ENCODE measurements at regions not wholly inside any gene's neighbourhood (a gene's known extent, or its start where the extent isn't known, plus 50 kb on each side); places are given as distances from the start of the nearest gene placed in this dataset.
"Not testable (repeated sequence)": the region's sequence is repeated elsewhere in the genome, so short reads cannot be mapped to it uniquely, and the experiment has no call there.

- DNase-seq (ENCODE audit: low read depth); H3K4me3 ChIP-seq (ENCODE audit: low read depth, low read length): not testable (repeated sequence)
Observed at GRCh38 chr9:138174954-138175353, 297.4 kb downstream of the CACNA1B start.

DNA sequence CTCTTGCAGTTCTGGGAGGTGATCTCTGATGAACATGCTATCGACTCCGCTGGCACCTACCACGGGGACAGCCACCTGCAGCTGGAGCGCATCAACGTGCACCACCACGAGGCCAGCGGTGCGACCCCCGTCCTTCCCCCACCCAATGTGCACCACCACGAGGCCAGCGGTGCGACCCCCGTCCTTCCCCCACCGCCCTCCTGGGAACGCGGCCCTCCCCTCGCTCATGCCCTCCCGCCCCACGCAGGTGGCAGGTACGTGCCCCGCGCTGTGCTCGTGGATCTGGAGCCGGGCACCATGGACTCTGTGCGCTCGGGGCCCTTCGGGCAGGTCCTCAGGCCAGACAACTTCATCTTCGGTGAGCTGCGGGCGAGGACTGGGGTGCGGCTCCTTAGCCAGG lies 297.8 kb downstream of the CACNA1B start:
- H3K4me3 ChIP-seq (ENCODE audit: low read depth, low read length); DNase-seq (ENCODE audit: low read depth): not testable (repeated sequence)

- H3K4me3 ChIP-seq (ENCODE audit: low read depth, low read length) = not testable (repeated sequence)
Observed at GRCh38 chr9:138177091-138177490, 299.5 kb downstream of the CACNA1B start.

GRCh38 chr9:138179003-138179402 lies 301.4 kb downstream of the CACNA1B start:
- H3K4me3 ChIP-seq (ENCODE audit: low read depth, low read length); DNase-seq (ENCODE audit: low read depth): not testable (repeated sequence)

More at GRCh38 chr9:138177091-138177490, 299.5 kb downstream of the CACNA1B start:
- not testable (repeated sequence) for DNase-seq (ENCODE audit: low read depth)

GRCh38 chr9:138179671-138180070 lies 302.1 kb downstream of the CACNA1B start:
- not testable (repeated sequence) for DNase-seq (ENCODE audit: low read depth); H3K4me3 ChIP-seq (ENCODE audit: low read depth, low read length)

DNA sequence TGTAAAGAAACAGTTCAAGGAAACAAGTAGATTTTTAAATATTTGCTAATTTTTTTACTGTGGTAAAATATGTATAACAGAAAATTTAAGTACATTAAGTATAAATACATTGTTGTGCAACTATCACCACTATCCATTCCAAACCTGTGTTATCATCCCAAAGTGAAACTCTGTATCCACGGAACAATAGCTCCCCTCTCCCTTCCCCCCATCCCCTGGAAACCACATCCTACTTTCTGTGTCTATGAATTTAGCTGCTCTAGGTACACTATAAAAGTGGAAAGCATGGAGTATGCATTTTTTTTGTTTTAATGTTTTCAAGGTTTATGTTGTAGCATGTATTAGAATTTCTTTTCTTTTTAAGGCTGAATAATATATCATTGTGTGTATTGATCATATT lies 304.4 kb downstream of the CACNA1B start:
- not testable (repeated sequence) for DNase-seq (ENCODE audit: low read depth)

GRCh38 chr9:138197156-138197555 lies 319.6 kb downstream of the CACNA1B start:
- not testable (repeated sequence) for H3K4me3 ChIP-seq (ENCODE audit: low read depth, low read length); DNase-seq (ENCODE audit: low read depth)

More for the DNA sequence above, 304.4 kb downstream of the CACNA1B start:
- H3K4me3 ChIP-seq (ENCODE audit: low read depth, low read length) = not testable (repeated sequence)

- DNase-seq (ENCODE audit: low read depth); H3K4me3 ChIP-seq (ENCODE audit: low read depth, low read length): not testable (repeated sequence)
Observed at GRCh38 chr9:138198963-138199362, 321.4 kb downstream of the CACNA1B start.

GRCh38 chr9:138199917-138200316 lies 322.3 kb downstream of the CACNA1B start:
- not testable (repeated sequence) for DNase-seq (ENCODE audit: low read depth); H3K4me3 ChIP-seq (ENCODE audit: low read depth, low read length)

GRCh38 chr9:138200481-138201142 lies 323.0 kb downstream of the CACNA1B start:
- DNase-seq (ENCODE audit: low read depth) = not testable (repeated sequence)

DNA sequence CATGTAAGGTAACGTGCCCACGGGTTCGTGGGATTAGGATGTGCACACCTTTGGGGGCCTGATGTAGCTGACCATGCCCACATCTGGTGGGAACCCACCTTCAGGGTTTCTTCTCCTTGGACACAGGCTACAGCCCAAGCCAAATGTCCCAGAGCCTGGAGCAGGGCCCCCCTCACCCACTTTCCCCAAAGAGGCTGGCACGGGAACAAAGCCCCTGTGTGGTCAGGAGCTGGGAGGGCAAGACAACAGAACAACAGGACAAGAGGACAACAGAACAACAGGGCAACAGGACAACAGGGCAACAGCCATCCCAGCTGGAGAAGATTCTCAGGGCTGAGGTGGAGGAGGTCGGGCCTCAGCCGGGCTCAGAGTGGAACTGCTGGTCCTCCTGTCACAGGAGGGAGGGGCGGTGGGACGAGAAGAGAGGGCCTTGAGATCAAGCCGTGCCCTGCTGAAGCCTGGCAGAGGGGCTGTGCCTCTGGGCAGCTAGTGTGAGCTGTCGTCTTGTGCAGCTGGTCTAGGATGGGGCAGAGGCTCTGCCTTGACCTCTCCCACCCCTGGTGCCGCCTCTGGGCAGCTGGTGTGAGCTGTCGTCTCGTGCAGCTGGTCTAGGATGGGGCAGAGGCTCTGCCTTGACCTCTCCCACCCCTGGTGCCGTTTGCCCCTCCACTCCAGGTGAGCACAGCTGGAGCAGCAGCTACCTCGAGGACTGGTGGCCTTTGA lies 323.7 kb downstream of the CACNA1B start:
- not testable (repeated sequence) for DNase-seq (ENCODE audit: low read depth); H3K4me3 ChIP-seq (ENCODE audit: low read depth, low read length)

More at GRCh38 chr9:138200481-138201142, 323.0 kb downstream of the CACNA1B start:
- H3K4me3 ChIP-seq (ENCODE audit: low read depth, low read length) = not testable (repeated sequence)

DNA sequence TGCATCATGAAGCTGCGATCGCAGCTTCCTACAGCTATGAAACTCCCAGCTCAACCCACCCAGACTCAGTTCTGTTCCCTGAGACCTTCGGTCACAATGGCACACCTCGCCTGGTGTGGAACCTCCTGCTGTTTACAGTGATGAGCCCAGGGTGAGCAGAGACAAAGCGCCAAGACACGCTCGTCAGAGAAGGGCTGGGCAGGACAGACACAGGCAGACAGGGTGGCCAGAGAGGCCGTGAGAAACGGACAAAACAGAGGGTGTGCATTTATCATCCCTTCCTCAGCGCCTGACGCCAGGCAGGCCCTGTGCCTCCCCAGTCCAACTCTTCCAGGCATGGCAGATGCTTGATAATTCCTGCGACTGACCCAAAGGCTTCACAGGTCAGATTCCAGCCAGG lies 324.5 kb downstream of the CACNA1B start:
- DNase-seq (ENCODE audit: low read depth); H3K4me3 ChIP-seq (ENCODE audit: low read depth, low read length): not testable (repeated sequence)

DNA sequence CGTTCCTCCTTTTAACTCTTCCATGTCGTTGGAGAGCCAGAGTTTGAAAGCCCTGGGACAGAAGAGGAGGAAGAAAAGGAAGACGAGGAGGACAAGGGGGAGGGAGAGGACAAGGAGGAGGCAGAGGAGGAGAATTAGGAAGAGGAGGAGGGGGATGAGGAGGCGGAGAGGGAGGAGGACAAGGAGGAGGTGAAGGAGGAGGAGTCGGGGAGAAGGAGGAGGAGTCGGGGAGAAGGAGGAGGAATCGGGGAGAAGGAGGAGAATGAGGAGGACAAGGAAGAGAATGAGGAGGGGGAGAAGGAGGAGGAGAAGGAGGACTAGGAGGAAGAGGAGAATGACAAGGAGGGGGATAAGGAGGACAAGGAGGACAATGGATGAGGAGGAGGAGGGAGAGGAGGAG lies 325.7 kb downstream of the CACNA1B start:
- H3K4me3 ChIP-seq (ENCODE audit: low read depth, low read length); DNase-seq (ENCODE audit: low read depth): not testable (repeated sequence)

GRCh38 chr9:138203872-138204271 lies 326.3 kb downstream of the CACNA1B start:
- not testable (repeated sequence) for H3K4me3 ChIP-seq (ENCODE audit: low read depth, low read length); DNase-seq (ENCODE audit: low read depth)

- H3K4me3 ChIP-seq (ENCODE audit: low read depth, low read length); DNase-seq (ENCODE audit: low read depth): not testable (repeated sequence)
Observed at GRCh38 chr9:138206108-138206507, 328.5 kb downstream of the CACNA1B start.

- DNase-seq (ENCODE audit: low read depth); H3K4me3 ChIP-seq (ENCODE audit: low read depth, low read length): not testable (repeated sequence)
Observed at GRCh38 chr9:138207300-138208179, 330.0 kb downstream of the CACNA1B start.

GRCh38 chr9:138209071-138209644 lies 331.6 kb downstream of the CACNA1B start:
- not testable (repeated sequence) for H3K4me3 ChIP-seq (ENCODE audit: low read depth, low read length); DNase-seq (ENCODE audit: low read depth)

DNA sequence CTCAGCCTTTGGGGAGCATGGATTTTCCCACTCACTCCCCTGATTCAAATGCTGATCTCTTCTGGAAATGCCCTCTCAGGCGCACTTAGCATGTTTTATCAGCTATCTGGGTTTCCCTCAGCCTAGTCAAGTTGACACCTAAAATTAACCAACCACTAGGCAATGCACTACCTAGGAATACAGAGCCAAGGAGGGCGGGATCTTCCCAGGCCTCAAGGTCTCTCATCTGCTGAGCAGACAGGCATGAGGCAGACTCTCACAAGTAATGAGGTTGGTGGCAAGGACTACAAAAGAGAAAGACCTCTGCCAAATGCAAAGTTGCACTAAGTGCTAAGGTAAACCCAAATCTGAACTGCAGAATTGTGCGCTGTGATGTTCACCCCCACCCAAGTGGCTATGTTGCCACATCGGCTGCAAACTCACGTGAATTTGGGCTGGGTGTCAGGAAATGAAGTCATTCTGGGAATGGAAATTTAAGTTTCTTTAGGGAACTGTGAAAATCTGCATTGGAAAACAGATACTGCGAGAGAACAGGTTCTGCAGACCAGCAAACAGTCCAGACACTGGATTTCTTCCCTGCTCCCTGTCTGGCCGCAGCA lies 332.9 kb downstream of the CACNA1B start:
- H3K4me3 ChIP-seq (ENCODE audit: low read depth, low read length); DNase-seq (ENCODE audit: low read depth): not testable (repeated sequence)

DNA sequence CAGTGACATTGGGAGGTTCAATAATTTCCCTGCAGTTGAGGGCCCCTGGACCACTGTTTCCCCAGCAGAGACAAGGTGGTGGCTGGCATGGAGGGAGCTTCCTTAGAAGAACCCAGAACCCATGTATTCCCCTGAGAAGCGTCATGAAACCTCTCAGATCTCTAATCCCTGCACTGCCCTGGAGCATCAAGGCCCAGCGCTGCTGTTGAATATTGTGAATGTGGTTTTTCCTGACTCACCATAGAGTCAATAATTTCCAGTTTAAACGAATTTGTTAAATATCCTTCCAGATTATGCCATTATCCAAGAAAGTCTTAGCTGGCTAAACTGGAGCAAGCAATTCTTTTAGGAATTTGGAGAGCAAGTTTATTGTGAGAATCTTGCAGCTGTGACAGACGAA lies 333.5 kb downstream of the CACNA1B start:
- H3K4me3 ChIP-seq (ENCODE audit: low read depth, low read length); DNase-seq (ENCODE audit: low read depth): not testable (repeated sequence)
